Suprapubic skin (tissue), 4 donors: ENCODE measurements at regions not wholly inside any gene's neighbourhood (a gene's known extent, or its start where the extent isn't known, plus 50 kb on each side); places are given as distances from the start of the nearest gene placed in this dataset.

Experiments
- DNase-seq, 2 donors: peaks; one replicate each; pipeline ENCODE4 v3.0.0-alpha.2; 2019; ENCODE audit warnings: low spot score in 2 of 2
- H3K27ac ChIP-seq: fragments of 200-600 bp; sonication (generic); one replicate; pipeline ENCODE4 v1.5.1; 2019
- H3K27me3 ChIP-seq: fragments of 200-600 bp; sonication (generic); one replicate; pipeline ENCODE4 v1.5.1; 2019
- H3K36me3 ChIP-seq: fragments of 200-600 bp; sonication (generic); one replicate; pipeline ENCODE4 v1.5.1; 2019
- H3K4me1 ChIP-seq: fragments of 200-600 bp; sonication (generic); one replicate; pipeline ENCODE4 v1.5.1; 2019
- H3K4me3 ChIP-seq: fragments of 200-600 bp; sonication (generic); one replicate; pipeline ENCODE4 v1.5.1; 2019; ENCODE audit warnings: mild to moderate bottlenecking
- H3K9me3 ChIP-seq: fragments of 200-600 bp; sonication (generic); one replicate; pipeline ENCODE4 v1.5.1; 2019
- EP300 ChIP-seq: sonication (generic); formaldehyde crosslinking; IDR thresholded peaks from one replicate; pipeline ENCODE4 v1.6.1; 2017; ENCODE audit warnings: antibody characterized with exemption
- POLR2A ChIP-seq, 2 donors: fragments of 450-650 bp; IDR thresholded peaks; one replicate each; pipeline ENCODE4 v1.6.1; 2017; ENCODE audit warnings: antibody characterized with exemption in 2 of 2, mild to moderate bottlenecking in 2 of 2, moderate library complexity in 2 of 2
- POLR2AphosphoS5 ChIP-seq, 3 donors: sonication (generic); formaldehyde crosslinking; IDR thresholded peaks; one replicate each; pipeline ENCODE4 v1.6.1; 2017; ENCODE audit warnings: antibody characterized with exemption in 3 of 3
- WGBS: methylation state at CpG from one replicate; pipeline ENCODE4 v1.1.5; 2018; 5-methylcytosine and 5-hydroxymethylcytosine counted together
- TF ChIP-seq, protein P1 (sequence below), 2 donors: fragments of 200-600 bp in 1 of 2; fragments of 450-650 bp in 1 of 2; sonication (generic) in 1 of 2; IDR thresholded peaks; one replicate each; pipeline ENCODE4 v1.5.1; 2016 to 2019; ENCODE audit warnings: antibody characterized with exemption in 2 of 2, mild to moderate bottlenecking in 1 of 2, moderate library complexity in 1 of 2

DNA sequence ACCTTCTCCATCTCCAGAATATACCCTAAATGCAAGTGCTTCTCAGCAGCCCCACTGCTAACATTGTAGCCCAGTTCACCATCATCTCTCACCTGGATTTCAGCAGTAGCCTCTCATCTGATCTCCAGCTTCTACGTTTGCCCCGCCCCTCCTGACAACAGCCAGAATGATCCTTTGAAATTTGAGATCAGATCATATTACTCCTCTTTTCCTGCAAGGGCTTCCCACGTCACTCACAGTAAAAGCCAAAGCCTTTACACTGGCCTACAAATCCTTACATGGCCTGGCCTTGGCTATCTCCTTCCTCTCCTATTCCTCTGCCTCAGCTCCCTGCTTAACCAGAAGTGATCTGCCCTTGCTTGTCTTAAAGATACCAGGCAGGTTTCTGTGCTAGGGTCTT is 94.3 kb upstream of the NBEA start:
- 72% methylated on average over 3 of the region's 3 CpGs for WGBS
- H3K4me3 ChIP-seq, result no peak overlapping the region
- no peaks in the 10 kb centered on the region for H3K27me3 ChIP-seq
- DNase-seq, result no peak
- H3K36me3 ChIP-seq, result no peaks in the 10 kb centered on the region
- H3K4me1 ChIP-seq, result no peaks in the 10 kb centered on the region
- TF ChIP-seq POLR2AphosphoS5 (IDR thresholded peaks at IDR 0.05) (no peak), EP300 (no peak), POLR2A (IDR thresholded peaks at IDR 0.05) (no peak)
- TF ChIP-seq, protein P1, sequence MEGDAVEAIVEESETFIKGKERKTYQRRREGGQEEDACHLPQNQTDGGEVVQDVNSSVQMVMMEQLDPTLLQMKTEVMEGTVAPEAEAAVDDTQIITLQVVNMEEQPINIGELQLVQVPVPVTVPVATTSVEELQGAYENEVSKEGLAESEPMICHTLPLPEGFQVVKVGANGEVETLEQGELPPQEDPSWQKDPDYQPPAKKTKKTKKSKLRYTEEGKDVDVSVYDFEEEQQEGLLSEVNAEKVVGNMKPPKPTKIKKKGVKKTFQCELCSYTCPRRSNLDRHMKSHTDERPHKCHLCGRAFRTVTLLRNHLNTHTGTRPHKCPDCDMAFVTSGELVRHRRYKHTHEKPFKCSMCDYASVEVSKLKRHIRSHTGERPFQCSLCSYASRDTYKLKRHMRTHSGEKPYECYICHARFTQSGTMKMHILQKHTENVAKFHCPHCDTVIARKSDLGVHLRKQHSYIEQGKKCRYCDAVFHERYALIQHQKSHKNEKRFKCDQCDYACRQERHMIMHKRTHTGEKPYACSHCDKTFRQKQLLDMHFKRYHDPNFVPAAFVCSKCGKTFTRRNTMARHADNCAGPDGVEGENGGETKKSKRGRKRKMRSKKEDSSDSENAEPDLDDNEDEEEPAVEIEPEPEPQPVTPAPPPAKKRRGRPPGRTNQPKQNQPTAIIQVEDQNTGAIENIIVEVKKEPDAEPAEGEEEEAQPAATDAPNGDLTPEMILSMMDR (IDR thresholded peaks at IDR 0.05), result no peak
- H3K27ac ChIP-seq, result no peak overlapping the region
- no peaks in the 10 kb centered on the region for H3K9me3 ChIP-seq

GRCh38 chr13:34849406-34849805 is 92.7 kb upstream of the NBEA start:
- TF ChIP-seq POLR2A (IDR thresholded peaks at IDR 0.05) (no peak), POLR2AphosphoS5 (IDR thresholded peaks at IDR 0.05) (no peak), EP300 (no peak)
- TF ChIP-seq, protein P1 (IDR thresholded peaks at IDR 0.05), result no peak
- Histone ChIP-seq H3K4me3 (no peak overlapping the region), H3K36me3 (no peaks in the 10 kb centered on the region), H3K27me3 (no peaks in the 10 kb centered on the region), H3K27ac (no peak overlapping the region), H3K4me1 (no peaks in the 10 kb centered on the region), H3K9me3 (no peaks in the 10 kb centered on the region)
- DNase-seq, result no peak

DNA sequence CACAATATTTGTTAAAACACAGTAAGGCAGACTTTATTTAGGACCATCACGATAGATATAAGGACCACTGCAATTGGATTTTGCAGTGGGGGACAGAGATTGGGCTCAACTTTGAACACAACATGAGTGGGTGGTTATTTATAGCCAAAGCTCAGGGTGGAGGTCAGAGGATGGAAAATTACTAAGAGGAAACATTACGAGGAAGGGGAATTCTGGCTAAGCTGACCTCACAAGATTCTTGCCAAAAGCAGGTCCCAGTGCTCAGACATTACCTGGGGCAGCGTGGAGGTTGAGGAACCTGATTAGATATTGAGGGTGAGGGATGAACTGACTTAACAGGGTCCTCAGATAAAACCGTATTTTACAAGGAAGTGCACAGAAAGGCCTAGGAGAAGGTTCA is 88.9 kb upstream of the NBEA start:
- H3K36me3 ChIP-seq, result no peaks in the 10 kb centered on the region
- H3K27ac ChIP-seq, result no peak overlapping the region
- no peak for DNase-seq
- H3K4me1 ChIP-seq, result no peaks in the 10 kb centered on the region
- WGBS, result 70% methylated on average over 4 of the region's 4 CpGs
- no peak overlapping the region for H3K4me3 ChIP-seq
- TF ChIP-seq, protein P1 (IDR thresholded peaks at IDR 0.05), result no peak
- TF ChIP-seq POLR2A (IDR thresholded peaks at IDR 0.05) (no peak), POLR2AphosphoS5 (IDR thresholded peaks at IDR 0.05) (no peak), EP300 (no peak)
- no peaks in the 10 kb centered on the region for H3K9me3 ChIP-seq
- no peaks in the 10 kb centered on the region for H3K27me3 ChIP-seq

- TF ChIP-seq, protein P1 (IDR thresholded peaks at IDR 0.05), result no peak
- TF ChIP-seq POLR2AphosphoS5 (IDR thresholded peaks at IDR 0.05) (no peak), EP300 (no peak), POLR2A (IDR thresholded peaks at IDR 0.05) (no peak)
- no peaks in the 10 kb centered on the region for H3K9me3 ChIP-seq
- DNase-seq, result no peak
- H3K36me3 ChIP-seq, result no peaks in the 10 kb centered on the region
- H3K4me1 ChIP-seq, result no peaks in the 10 kb centered on the region
- H3K27me3 ChIP-seq, result no peaks in the 10 kb centered on the region
- no peak overlapping the region for H3K4me3 ChIP-seq
- no peak overlapping the region for H3K27ac ChIP-seq
Measured at GRCh38 chr13:34857558-34858325, 84.3 kb upstream of the NBEA start.

DNA sequence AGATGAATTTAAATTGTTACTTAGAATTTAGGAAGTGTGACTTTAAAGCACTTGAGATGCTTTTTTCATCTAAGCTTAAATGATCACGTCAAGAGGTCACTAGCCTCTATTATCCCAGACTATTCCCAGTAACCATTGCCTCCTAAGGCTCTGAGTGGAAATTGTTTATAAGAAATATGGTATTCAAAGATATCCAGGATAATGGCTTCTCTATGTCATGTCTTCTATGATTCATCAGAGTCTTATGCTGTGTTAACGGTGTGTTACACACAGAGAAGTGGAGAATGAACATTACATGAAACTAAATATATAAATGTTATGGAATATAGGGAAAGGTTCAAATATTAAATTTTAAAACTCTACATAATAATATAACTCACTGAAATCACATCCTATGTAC is 79.8 kb upstream of the NBEA start:
- no peak for TF ChIP-seq POLR2A (IDR thresholded peaks at IDR 0.05)
- TF ChIP-seq, protein P1 (IDR thresholded peaks at IDR 0.05), result no peak
- no peak for TF ChIP-seq POLR2AphosphoS5 (IDR thresholded peaks at IDR 0.05)
- no peak for TF ChIP-seq EP300
- Histone ChIP-seq H3K4me3 (no peak overlapping the region), H3K27ac (no peak overlapping the region), H3K9me3 (no peaks in the 10 kb centered on the region), H3K4me1 (no peaks in the 10 kb centered on the region), H3K27me3 (no peaks in the 10 kb centered on the region), H3K36me3 (no peaks in the 10 kb centered on the region)
- no peak for DNase-seq
- 90% methylated on average over 2 of the region's 2 CpGs for WGBS
